HFFc6 (cell line): ENCODE measurements at regions not wholly inside any gene's neighbourhood (a gene's known extent, or its start where the extent isn't known, plus 50 kb on each side); places are given as distances from the start of the nearest gene placed in this dataset.

Experiments
- DNase-seq: peaks from one replicate; pipeline ENCODE4 v3.0.0-alpha.2; 2018
- H3K27ac Mint-ChIP-seq: 2 replicates; pipeline ENCODE4 v1.8.0; 2020; ENCODE audit warnings: mild to moderate bottlenecking, mixed read lengths
- H3K27me3 Mint-ChIP-seq: 2 replicates; pipeline ENCODE4 v1.8.0; 2021; ENCODE audit warnings: mild to moderate bottlenecking, moderate library complexity, mixed read lengths; ENCODE audit not compliant: insufficient read depth
- H3K36me3 Mint-ChIP-seq: 2 replicates; pipeline ENCODE4 v1.8.0; 2021; ENCODE audit warnings: low read depth, mixed read lengths
- H3K4me1 Mint-ChIP-seq: 2 replicates; pipeline ENCODE4 v1.8.0; 2020; ENCODE audit warnings: low read depth, mixed read lengths
- H3K4me3 Mint-ChIP-seq: 2 replicates; pipeline ENCODE4 v1.8.0; 2020; ENCODE audit warnings: mild to moderate bottlenecking, moderate library complexity, mixed read lengths
- H3K9me3 Mint-ChIP-seq: 2 replicates; pipeline ENCODE4 v1.8.0; 2020; ENCODE audit warnings: mild to moderate bottlenecking, mixed read lengths
- CTCF ChIP-seq: fragments of 200-600 bp; sonication (generic); IDR thresholded peaks from 2 replicates; pipeline ENCODE4 v1.5.0; 2021; ENCODE audit warnings: antibody characterized with exemption, mild to moderate bottlenecking

GRCh38 chr9:120323125-120323524 lies 256.8 kb downstream of the CDK5RAP2 start:
- TF ChIP-seq CTCF, result no peak
- Mint-ChIP-seq H3K4me1 (no peaks in the 10 kb centered on the region), H3K9me3 (no peaks in the 10 kb centered on the region), H3K27ac (no peak overlapping the region), H3K4me3 (no peak overlapping the region), H3K27me3 (peaks cover 11% of the 10 kb centered on the region), H3K36me3 (no peaks in the 10 kb centered on the region)
- DNase-seq, result no peak

- no peak for TF ChIP-seq CTCF
- Mint-ChIP-seq H3K27me3 (peaks cover 3% of the 10 kb centered on the region), H3K27ac (no peak overlapping the region), H3K36me3 (no peaks in the 10 kb centered on the region), H3K4me1 (no peaks in the 10 kb centered on the region), H3K4me3 (no peak overlapping the region), H3K9me3 (no peaks in the 10 kb centered on the region)
- DNase-seq, result no peak
These were observed 260.5 kb downstream of the CDK5RAP2 start for GRCh38 chr9:120319452-120319851.

- Mint-ChIP-seq H3K36me3 (no peaks in the 10 kb centered on the region), H3K4me3 (no peak overlapping the region), H3K27me3 (no peaks in the 10 kb centered on the region), H3K4me1 (no peaks in the 10 kb centered on the region), H3K9me3 (no peaks in the 10 kb centered on the region), H3K27ac (no peak overlapping the region)
- no peak for TF ChIP-seq CTCF
- no peak for DNase-seq
These were observed 264.8 kb downstream of the CDK5RAP2 start for GRCh38 chr9:120315154-120315553.

- H3K4me1 Mint-ChIP-seq, result no peaks in the 10 kb centered on the region
- H3K4me3 Mint-ChIP-seq, result no peak overlapping the region
- no peaks in the 10 kb centered on the region; the same call in 1 of the 2 replicates for H3K27me3 Mint-ChIP-seq
- TF ChIP-seq CTCF, result no peak
- H3K9me3 Mint-ChIP-seq, result no peaks in the 10 kb centered on the region
- no peak for DNase-seq
- H3K36me3 Mint-ChIP-seq, result no peaks in the 10 kb centered on the region
- H3K27ac Mint-ChIP-seq, result no peak overlapping the region
These were observed 267.9 kb downstream of the CDK5RAP2 start for GRCh38 chr9:120312031-120312430.

GRCh38 chr9:120310035-120310434 lies 269.9 kb downstream of the CDK5RAP2 start:
- DNase-seq, result no peak
- Mint-ChIP-seq H3K4me1 (no peaks in the 10 kb centered on the region), H3K4me3 (no peak overlapping the region), H3K27me3 (peaks cover 8% of the 10 kb centered on the region), H3K27ac (no peak overlapping the region), H3K36me3 (no peaks in the 10 kb centered on the region), H3K9me3 (no peaks in the 10 kb centered on the region)
- TF ChIP-seq CTCF, result no peak

GRCh38 chr9:120308495-120308894 lies 271.5 kb downstream of the CDK5RAP2 start:
- DNase-seq, result no peak
- H3K27ac Mint-ChIP-seq, result no peak overlapping the region
- no peak overlapping the region for H3K4me3 Mint-ChIP-seq
- peaks cover 8% of the 10 kb centered on the region for H3K27me3 Mint-ChIP-seq
- H3K4me1 Mint-ChIP-seq, result no peaks in the 10 kb centered on the region
- H3K36me3 Mint-ChIP-seq, result no peaks in the 10 kb centered on the region
- H3K9me3 Mint-ChIP-seq, result no peaks in the 10 kb centered on the region
- TF ChIP-seq CTCF, result no peak
